AG20443 (cell line): ENCODE measurements at regions not wholly inside any gene's neighbourhood (a gene's known extent, or its start where the extent isn't known, plus 50 kb on each side); places are given as distances from the start of the nearest gene placed in this dataset.
"Not testable (repeated sequence)": the region's sequence is repeated elsewhere in the genome, so short reads cannot be mapped to it uniquely, and the experiment has no call there.

ENCODE experiments used
- DNase-seq: peaks from one replicate; pipeline ENCODE4 v3.0.0; 2012; ENCODE audit warnings: low spot score, mixed read lengths

GRCh38 chr2:181790716-181791649 is 100.5 kb upstream of the ITPRID2 start:
- peak; percentile 69 for DNase-seq

- DNase-seq: no peak
These were observed 98.6 kb upstream of the ITPRID2 start for GRCh38 chr2:181792906-181793305.

- no peak for DNase-seq
These were observed 93.5 kb upstream of the ITPRID2 start for GRCh38 chr2:181798022-181798421.

- not testable (repeated sequence) for DNase-seq
These were observed 89.2 kb upstream of the ITPRID2 start for GRCh38 chr2:181802300-181802699.

GRCh38 chr2:181803903-181804799 is 87.4 kb upstream of the ITPRID2 start:
- not testable (repeated sequence) for DNase-seq

- peak; percentile 18 for DNase-seq
These were observed 86.1 kb upstream of the ITPRID2 start for GRCh38 chr2:181805228-181806038.

GRCh38 chr2:181806039-181806392 is 85.5 kb upstream of the ITPRID2 start:
- no peak for DNase-seq

GRCh38 chr2:181807526-181807925 is 84.0 kb upstream of the ITPRID2 start:
- DNase-seq: no peak

- peak; percentile 49 for DNase-seq
These were observed 80.5 kb upstream of the ITPRID2 start for GRCh38 chr2:181810823-181811695.

- DNase-seq: no peak
These were observed 79.3 kb upstream of the ITPRID2 start for GRCh38 chr2:181812106-181812743.

- DNase-seq: peak; percentile 15
These were observed 77.5 kb upstream of the ITPRID2 start for GRCh38 chr2:181814057-181814491.

- no peak for DNase-seq
These were observed 74.0 kb upstream of the ITPRID2 start for GRCh38 chr2:181817509-181817908.

- DNase-seq: no peak
These were observed 73.4 kb upstream of the ITPRID2 start for GRCh38 chr2:181818058-181818680.

- DNase-seq: no peak
These were observed 72.7 kb upstream of the ITPRID2 start for GRCh38 chr2:181818840-181819239.

- DNase-seq: no peak
These were observed 70.5 kb upstream of the ITPRID2 start for GRCh38 chr2:181821049-181821448.

GRCh38 chr2:181822097-181822496 is 69.4 kb upstream of the ITPRID2 start:
- DNase-seq: no peak

GRCh38 chr2:181823405-181823804 is 68.1 kb upstream of the ITPRID2 start:
- no peak for DNase-seq

GRCh38 chr2:181828122-181828705 is 63.3 kb upstream of the ITPRID2 start:
- no peak for DNase-seq

- DNase-seq: no peak
These were observed 62.3 kb upstream of the ITPRID2 start for GRCh38 chr2:181829230-181829629.

- DNase-seq: no peak
These were observed 59.5 kb upstream of the ITPRID2 start for GRCh38 chr2:181832015-181832414.
